Esophagus mucosa (tissue), 1 donor: ENCODE measurements at regions not wholly inside any gene's neighbourhood (a gene's known extent, or its start where the extent isn't known, plus 50 kb on each side); places are given as distances from the start of the nearest gene placed in this dataset.

ENCODE experiments used
- ATAC-seq: fragments of 200-7000 bp; cut with Tn5 transposase; one replicate; pipeline ENCODE4 v1.9.1; 2020
- donor health status: DM: yes; HTN: yes; CAD: no.

DNA sequence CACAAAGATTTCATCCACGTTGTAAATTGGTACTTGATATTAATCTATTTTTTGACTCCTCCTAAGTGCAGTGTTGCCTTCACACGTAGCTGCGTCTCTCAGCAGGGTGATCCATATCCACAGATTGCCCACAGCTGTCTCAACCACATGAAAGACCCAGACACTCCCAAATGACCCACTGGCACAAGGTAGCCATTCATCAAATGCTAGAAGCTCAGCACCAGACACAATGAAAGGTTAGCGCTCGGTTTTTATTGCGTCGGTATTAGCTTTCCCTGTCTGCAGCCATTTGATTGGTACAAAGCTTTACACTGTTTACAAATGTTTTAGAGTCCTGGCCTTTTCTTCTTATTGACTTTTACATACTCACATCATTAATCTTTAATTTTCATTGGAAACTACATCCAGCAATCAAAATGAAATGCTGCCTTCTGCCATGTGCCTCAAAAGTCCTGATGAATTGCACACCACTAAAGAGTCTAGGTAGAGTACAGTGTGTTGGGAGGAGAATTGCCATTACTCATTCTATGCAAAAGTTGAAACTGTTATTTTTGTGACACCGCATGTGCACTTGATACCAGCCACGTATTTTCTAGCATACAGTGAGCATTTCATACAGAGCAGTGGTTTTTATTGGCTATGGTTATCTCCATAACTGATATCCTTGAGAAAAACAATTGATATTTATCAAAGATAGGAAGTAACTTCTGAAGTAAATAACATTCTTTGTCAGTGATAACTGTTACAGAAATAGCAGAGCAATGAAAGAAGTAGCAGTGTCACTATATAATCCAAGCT lies 127.3 kb upstream of the NUDT7 start:
- no peak for ATAC-seq

DNA sequence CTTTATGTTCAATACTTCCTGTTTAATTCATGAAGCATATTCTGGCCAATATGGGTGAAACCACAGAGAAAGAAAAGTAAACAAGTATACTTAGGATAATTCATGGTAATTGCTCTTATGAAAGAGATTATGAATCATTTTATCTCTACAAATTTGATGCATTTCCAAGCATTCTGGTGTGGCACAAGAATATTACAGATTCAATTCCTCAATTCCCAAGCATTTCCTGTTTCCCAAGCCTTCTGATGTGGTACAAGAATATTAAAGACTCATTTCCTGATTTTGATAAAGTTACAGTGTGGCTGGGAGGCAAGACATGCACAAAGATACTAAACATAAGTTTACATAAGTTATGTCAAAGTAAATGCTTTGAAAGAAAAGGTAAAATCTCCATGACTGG lies 126.1 kb upstream of the NUDT7 start:
- ATAC-seq, result no peak

DNA sequence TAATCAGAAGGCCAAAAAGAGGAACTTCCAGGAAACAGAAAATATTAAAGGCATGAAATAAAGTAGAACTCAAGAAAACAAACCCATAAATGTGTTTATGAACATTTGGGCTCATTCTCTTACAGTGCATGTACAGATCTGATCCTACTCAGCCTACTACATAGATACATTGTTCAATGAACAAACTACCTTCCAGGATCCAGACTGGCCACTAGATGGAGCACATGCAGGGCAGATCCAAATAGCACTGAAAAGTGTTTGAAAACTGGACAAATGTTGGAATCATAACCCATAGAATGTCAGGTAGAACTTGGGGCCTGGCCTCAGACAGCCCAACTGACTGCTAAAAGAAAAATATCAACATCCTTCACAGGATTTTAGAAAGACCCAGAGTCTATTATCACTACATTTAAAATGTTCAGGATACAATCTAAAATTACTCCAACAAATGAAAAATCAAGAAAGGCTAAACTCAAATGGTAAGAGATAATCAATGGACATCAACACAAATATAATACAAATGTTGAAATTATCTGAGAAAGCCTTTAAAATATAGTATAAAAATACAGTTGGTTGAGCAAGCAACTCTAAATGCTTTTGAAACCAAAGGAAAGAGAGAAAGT lies 122.4 kb upstream of the NUDT7 start:
- peak; percentile 43 for ATAC-seq

DNA sequence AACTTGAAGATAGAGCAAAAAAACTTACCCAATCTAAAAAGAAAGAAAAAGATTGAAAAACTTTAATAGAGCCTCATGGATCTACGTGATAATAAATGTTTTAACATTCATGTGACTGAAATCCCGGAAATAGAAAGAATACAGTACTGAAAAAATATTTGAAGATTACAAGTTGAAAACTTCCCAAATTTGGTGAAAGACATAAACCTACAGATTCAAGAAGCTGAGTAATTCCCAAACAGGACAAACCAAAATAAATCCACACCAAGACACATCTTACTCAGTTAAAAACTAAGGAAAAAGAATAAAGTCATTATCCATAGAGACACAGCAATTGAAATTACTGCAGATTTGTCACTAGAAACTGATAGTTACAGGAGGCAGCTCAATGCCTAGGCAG lies 121.8 kb upstream of the NUDT7 start:
- ATAC-seq, result no peak

DNA sequence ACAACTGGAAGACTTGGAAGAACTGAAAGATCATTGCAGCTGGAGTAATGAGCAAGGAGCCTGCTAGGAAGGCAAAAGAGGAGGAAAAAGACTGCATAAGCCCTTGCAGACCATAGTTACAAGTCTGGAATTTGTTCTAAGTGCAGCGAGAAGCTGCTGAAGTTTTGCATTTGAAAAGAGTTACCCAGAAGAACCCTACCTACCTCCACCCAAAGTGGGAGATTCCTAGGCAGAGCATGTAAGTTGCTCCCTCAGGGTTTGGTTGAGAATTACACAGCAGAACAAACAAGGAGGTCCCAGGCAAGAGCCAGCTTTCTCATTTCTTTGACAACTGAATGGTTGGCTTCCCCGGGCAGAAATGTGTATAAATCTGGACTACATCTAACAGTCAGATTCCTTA lies 118.7 kb upstream of the NUDT7 start:
- ATAC-seq, result no peak

DNA sequence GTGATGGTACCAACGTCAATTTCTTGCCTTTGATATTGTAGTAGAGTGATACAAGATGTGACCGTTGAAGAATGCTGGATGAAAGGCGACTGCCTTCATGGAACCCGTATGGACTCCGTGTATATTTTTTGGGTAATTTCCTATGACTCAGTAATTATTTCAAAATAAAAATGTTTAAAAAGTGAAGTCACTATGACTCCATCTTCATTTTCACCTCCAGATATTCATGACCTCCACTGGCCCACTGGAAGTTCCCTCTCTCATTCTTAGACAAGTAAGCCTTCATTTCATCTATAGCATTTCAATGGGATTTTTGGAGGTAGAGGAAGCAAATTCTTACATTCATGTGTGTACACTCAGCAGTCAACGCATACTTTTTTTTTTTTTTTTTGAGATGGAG lies 111.8 kb upstream of the NUDT7 start:
- no peak for ATAC-seq

DNA sequence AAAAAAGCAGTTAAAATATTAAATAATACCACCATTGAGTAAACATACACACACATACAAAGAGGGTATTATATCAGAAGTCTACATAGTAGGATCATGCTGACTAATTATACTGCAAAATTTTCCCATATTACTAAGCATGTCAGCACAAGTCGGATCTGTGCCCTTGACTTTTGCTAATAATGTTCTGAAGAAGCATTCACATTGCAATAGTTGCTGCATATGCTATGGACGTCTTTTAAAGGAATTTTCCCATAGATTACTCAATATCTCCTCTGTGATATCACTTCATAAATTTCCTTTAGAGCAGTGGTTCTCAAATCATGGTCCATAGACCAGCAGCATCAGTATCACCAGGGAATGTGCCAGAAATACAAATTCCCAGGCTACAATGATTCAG lies 110.9 kb upstream of the NUDT7 start:
- no peak for ATAC-seq

DNA sequence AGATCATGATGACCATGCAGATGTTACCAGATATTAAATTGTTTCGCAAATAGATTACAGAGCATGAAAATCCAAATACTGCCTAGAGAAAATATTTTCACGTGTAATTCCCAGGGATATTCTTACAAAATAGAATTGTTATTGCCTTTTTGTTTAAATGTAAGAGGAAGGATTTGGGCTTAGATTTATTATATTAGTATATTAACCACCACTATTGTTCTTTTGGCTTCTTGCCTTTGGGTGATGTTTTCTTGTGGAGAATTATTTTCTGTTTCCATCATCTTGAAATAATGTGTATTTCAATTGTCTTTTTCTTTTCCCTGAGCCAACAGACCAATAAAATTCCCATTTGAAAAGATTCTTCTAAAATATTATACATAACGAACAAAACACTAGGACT lies 109.7 kb upstream of the NUDT7 start:
- no peak for ATAC-seq

DNA sequence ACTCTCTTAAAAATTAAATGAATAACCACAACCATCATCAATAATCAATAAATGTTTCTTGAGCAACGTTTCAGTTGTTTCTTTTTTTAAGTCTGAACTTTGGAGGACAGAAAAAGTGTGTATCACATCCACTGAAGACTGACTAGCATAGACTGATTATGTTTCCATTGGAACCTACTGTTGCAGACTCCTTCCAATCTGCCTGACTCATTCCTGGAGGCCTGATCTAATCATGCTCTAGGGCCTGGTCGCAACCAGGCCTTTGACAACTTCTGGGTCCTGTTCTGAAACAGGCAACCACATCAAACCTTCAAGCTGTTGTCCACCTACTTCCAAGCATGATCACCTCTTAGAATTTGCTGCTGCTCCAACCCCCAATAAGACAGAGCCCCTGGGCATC lies 109.2 kb upstream of the NUDT7 start:
- no peak for ATAC-seq

DNA sequence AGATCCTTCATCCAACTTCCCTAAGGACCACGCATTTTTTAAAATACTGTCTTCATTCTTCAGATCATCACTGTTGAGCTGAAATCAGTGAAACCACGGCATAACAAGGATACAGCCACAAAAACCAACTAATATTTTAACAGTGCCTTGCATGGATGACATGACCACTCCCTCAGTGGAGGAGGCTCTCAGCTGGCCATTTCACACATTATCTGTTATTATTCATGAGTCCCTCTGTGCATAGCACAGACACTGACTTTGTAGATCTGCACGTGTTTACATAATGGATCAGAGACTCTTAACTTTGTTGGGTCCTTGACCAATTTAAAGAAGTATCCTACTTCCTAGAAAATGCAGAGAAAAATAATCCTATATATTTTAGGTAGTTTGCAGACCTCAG lies 104.8 kb upstream of the NUDT7 start:
- ATAC-seq, result no peak

DNA sequence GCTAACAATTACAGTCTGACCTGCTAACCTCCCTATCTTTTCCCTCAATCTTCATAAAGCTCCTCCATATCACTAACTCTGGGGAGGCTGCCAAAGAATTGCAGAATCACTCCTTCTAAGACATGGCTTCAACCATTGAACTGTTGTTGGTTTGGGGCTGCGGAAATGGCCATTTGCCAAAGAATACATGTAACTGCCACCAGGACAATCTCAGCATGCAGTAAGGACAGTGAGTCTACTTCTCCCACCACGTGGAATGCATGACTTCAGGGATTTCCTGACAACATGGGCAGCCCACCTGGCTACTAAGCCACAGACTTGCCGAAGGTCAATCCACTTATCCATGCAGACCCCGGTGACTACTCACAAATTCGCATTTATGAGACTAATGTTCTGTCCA lies 104.3 kb upstream of the NUDT7 start:
- no peak for ATAC-seq

DNA sequence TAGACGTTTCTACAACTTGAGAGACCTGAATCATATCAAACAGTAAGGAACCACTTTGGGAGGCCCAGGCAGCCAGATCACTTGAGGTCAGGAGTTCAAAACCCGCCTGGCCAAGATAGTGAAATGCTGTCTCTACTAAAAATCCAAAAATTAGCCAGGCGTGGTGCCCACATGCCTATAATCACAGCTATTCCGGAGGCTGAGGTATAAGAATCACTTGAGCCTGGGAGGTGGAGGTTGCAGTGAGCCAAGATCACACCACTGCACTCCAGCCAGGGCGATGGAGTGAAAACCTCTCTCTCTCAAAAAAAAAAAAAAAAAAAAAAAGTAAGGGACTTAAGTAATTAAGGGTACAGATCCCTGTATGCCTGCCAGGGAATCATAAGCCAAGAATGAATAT lies 103.4 kb upstream of the NUDT7 start:
- no peak for ATAC-seq

DNA sequence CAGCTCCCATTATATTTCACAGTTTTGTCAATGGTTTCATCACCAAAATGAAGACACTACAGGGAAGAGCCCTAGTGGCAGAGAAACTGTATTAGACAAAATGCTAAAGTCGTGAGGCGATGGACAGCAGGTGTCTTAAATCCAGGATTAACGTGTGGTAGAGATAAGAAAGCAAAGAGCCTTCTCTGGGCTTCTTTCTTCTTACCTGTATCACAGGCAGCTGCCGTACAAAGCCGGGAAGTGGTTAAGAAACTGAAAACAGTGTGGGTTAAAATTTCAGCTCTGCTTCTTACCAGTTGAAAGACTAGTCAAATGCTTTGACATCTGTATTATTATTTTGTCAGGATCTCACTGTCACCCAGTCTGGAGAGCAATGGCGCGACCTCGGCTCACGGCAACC lies 98.2 kb upstream of the NUDT7 start:
- ATAC-seq, result no peak

DNA sequence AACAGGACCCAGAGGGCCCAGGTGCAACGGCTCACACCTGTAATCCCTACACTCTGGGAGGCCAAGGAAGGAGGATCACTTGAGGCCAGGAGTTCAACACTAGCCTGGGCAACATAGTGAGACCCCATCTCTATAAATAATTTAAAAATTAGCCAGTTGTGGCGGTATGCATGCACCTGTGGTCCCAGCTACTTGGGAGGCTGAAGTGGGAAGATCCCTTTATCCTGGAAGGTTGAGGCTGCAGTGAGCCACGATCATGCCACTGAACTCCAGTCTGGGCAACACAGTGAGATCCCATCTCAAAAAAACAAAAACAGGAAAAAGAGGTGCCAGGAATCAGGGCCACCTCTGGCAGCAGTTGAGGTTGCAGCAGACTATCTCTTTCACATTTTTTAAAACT lies 85.7 kb upstream of the NUDT7 start:
- no peak for ATAC-seq

DNA sequence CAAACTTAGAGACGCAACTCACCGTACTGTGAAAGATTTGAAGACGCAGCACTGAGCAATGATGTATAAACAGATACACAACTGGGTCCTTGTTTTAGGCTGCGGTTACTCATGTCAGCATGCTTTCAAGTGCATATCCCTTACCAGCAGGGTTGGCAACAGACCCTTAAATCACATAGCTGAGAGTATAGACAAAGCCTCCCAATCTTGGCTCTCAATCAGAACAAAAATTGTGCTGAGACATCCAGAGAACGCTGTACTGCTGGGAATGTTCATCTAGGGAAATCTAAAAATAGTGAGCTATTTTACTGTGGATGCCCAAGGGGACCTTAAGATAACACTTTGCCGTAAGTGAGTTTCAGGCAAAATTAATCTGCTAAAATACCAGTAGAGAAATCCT lies 84.4 kb upstream of the NUDT7 start:
- ATAC-seq, result no peak

DNA sequence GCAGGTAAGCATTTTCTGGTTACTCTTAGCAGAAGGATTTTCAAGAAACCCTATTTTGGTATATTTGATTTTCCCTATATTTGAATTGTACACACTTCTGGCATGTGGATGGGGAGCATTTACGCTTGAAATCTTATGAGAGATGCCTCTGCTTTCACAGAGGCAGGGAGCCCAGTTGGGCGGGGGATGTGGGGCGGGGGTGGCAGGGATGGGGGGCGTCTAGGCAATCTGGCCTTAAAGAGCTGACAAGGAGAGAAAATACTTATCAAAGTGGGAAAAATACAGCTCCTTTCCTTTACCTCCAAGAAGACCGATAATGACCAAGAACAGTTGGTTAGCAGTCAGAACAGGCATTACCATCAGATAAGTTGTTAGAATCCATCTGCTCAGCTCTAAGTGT lies 79.1 kb upstream of the NUDT7 start:
- ATAC-seq, result no peak

DNA sequence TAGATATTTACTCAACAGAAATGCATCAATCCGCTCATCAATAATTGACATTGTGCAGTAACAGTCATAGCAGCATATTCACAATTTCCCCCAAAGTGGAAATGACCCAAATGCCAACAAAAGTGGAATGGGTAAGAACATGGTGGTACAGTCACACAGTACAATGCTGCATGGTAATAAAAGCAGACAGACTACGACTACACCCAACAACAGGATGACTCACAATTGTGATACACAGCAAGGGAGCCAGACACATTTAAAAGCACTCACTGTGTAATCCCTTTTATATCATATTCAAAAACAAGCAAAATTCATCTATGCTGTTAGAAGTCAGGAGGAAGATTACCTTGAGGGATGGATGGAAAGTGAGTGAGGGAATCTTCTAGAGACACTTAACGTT lies 76.5 kb upstream of the NUDT7 start:
- no peak for ATAC-seq

DNA sequence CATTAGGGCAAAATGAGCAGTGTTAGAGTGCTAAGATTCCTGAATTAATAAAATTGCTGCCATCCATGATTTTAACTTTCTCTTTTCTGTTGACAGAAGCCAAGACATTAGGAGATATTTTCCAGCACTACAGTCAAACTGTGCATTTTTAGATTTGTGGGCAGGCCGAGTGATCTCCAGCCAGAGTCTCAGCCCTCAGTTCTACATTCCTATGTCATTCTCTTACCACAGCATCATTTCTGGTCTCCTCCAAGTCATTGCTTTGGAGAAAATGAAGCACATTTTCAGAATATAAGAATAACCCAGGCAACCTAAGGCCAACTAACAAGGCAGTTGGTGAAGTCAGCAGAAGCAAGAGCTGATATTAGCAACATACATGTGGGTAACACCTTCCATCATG lies 74.6 kb upstream of the NUDT7 start:
- no peak for ATAC-seq

DNA sequence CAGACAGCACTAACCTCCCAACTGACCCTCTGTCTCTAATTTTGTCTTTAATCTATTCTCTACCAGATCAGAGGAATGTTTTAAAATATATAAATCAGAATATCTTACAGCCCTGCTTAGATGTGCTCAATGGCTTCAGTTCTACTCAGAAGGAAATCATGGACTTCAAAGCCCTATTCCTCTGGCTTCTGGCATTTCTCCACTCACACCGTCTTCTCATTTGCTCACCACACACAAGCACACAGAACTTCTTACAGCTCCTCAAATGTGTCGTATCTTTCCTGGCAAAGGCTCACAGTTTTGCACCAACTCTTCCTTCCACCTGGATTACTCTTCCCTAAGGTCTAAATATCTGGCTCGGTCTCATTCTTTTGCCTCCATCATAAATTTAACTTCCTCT lies 71.6 kb upstream of the NUDT7 start:
- ATAC-seq, result no peak

DNA sequence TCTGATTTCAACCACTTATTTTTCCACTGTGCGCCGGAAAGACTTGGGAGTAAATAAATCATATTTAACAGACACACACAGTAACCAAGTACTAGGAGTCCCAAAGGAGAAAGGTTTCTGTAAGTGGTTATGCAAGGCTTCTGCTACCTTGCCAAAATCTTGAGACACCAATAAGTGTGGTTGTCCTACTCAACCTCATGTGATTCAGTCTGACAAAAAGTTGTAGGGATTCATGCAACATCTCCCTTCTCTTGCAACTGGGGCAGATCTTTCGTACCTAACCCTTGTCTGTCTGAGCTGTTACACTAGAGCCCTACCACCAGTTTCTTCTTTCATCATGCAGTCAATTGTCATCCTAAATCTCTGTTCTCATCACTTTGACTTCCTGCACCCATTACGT lies 69.9 kb upstream of the NUDT7 start:
- ATAC-seq, result no peak

DNA sequence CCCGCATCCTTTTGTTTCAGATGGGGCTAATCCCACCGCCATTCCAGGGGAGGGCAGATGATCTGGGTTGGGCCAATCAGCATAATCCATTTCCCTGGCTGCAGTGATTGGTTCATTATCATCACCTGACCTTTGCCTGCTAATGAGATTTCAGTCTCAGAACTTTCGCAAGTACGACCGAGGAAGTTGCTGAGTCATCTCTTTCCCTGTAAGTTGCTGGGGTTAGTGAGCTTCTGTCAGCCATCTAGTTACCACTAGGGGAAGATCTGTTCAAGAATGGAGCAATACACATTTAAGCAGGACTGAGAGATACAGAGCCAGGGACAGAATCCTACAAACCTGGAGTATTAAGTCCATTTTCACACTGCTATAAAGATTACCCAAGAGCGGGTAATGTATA lies 65.3 kb upstream of the NUDT7 start:
- ATAC-seq, result no peak

DNA sequence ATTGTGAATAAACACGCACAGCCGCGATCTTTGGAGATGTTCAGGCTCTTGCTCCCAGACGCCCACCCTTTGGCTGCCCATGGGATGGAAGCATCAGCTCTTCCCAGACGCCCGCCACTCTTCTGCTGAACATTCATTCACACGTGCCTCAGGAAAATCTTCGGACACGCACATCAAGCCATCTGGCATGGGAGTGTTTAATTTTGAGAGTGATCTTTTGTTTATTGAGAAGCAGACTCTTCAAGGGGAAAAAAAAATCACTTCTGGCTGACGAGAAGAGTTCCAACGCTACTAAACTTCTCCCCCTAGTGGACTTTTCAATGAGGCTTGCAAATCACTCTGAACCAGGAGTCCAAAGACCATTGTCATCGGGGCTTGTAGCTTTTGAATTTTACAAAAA lies 62.0 kb upstream of the NUDT7 start:
- no peak for ATAC-seq

DNA sequence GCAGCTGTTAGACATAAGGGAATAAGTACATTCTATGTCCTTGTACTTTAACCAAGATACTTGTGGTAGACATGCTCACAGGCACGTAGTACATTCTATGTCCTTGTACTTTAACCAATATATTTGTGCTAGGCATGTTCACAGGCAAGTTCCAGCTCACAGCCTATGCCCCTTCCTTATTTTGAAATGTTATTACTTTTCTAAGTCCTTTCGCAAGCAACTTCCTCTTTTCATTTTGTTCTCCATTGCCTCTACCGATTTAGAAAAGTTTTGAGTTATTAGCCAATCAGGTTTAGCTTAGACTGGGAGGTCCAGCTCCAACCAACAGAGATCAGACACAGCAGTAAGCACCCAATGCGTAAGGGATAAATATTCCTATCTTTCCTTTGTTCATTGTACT lies 60.1 kb upstream of the NUDT7 start:
- ATAC-seq, result no peak

DNA sequence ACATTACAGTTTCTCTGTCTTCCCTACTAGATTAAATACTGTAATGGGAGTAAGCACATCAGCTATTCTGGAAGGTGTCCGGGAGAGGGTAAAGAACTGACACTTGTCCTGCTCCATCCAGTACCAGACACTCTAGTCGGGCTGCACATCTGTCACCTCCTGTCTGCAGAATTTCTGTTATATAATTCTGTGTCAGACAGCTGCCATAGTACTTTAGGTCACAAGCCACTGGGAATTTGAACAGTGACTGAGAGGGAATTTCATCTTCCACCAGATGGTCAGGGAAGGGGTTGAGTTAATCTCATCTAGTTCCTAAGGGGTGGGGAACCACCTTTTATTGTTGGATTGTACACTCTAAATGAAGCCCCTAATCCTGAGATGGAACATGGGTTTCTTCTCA lies 58.6 kb upstream of the NUDT7 start:
- no peak for ATAC-seq

DNA sequence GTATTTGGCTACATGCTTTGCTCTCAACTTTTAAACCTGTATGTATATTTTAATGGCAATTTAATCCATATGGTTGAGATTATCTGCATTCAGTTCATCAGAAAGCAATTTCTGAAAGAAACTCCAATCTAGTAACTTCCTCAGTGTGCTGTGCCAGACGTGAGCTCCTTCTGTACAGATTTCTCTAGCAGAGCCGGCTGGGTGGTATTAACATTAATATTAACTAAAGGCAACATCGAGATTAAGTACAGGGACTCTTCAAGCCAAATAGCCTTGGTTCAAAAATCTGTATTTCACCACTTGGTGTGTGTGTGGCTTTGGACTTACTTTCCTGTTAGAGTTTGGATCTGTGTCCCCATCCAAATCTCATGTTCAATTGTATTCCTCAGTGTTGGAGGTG lies 55.5 kb upstream of the NUDT7 start:
- no peak for ATAC-seq
